Prostate gland (tissue), 2 donors: ENCODE measurements at regions not wholly inside any gene's neighbourhood (a gene's known extent, or its start where the extent isn't known, plus 50 kb on each side); places are given as distances from the start of the nearest gene placed in this dataset.

Experiments used
- CTCF ChIP-seq, 4 experiments: fragments of 200-600 bp in 2 of 4; fragments of 450-650 bp in 2 of 4; sonication (generic) in 2 of 4; IDR thresholded peaks; 1 replicate in 3 of 4; 2 replicates in 1 of 4; pipeline ENCODE4 v1.5.1; 2016 to 2019; ENCODE audit warnings: antibody characterized with exemption in 4 of 4, mild to moderate bottlenecking in 2 of 4, moderate library complexity in 2 of 4
- POLR2A ChIP-seq: fragments of 450-650 bp; IDR thresholded peaks from one replicate; pipeline ENCODE4 v1.6.1; 2016; ENCODE audit warnings: antibody characterized with exemption, mild to moderate bottlenecking

DNA sequence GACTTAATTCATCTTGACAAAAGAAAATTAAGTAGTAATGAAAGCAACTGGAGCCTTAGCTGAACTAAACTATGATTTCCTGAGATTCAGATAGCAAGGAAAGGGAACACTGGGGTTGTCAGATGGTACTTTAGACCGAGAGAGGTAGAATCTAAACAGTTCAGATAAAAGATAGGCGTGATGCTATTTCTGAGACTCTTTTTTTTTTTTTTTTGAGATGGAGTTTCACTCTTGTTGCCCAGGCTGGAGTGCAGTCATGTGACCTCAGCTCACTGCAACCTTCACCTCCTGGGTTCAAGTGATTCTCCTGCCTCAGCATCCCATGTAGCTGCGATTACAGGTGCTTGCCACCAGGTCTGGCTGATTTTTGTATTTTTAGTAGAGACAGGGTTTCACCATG lies 279.9 kb upstream of the UMPS start:
- TF ChIP-seq POLR2A (no peak), CTCF (IDR thresholded peaks at IDR 0.05) (no peak)
